ENCODE measurements at regions not wholly inside any gene's neighbourhood (a gene's known extent, or its start where the extent isn't known, plus 50 kb on each side); places are given as distances from the start of the nearest gene placed in this dataset.
A peak's percentile ranks its signal among the peaks of the same experiment; 100 is the strongest.

DNA sequence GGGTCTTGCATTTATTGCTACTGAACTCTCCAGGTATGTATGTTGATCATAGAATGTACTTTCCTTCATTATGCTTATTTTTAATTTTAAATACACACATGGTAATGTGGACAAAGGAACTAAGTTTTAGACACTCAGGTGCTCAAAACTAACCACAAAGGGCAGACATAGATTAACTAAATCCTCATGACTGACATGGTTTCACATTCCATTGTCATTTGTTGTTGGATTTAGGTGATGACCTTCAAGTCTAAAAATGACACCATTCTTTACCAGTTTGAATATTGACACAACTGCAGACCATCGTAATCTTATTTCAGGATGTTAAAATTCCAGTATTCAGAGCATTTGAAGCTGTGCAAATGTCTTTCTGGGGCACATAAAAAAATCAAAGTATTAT is 128.4 kb downstream of the BBS10 start:
- DNase-seq (ENCODE audit: low spot score): no peak

DNA sequence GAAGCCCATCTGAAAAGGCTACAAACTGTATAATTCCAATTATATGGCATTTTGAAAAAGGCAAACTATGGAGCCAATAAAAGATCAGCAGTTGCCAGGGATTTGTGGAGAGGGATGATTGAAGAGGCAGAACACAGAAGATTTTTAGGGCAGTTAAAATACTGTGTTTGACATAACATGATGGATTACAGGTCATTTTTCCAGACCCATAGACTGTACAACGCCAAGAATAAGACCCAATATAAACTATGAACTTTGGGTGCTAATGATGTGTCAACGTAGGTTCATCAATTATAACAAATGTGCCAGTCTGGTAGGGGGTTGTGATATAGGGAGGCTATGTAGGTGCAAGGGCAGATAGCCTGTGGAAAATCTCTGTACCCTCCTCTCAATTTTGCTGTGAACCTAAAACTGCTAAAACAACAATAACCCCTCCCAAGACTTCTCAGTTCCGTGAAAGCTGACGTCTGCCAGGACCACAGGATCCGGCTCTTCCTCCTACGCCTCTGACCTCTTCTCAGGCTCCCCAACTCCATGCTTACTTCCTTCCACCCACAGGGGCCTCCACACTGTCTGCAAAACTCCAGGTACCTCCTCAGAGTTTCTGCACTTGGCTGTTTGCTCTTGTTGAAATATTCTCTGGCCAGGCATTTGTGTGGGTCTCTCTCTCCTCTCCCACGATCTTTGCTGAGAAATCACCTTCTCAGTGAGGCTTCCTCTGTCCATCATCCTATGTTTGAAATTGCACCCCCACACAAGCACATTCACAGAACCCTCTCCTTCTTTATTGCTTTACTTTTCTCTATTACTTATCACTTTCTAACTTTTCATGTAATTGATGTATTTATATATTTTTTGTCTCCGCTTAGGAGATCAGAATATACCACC is 131.4 kb downstream of the BBS10 start:
- DNase-seq (ENCODE audit: low spot score): no peak

- DNase-seq (ENCODE audit: low spot score): no peak
These were observed 123.6 kb upstream of the NAP1L1 start for GRCh38 chr12:76208129-76208528.

GRCh38 chr12:76206677-76207072 is 122.2 kb upstream of the NAP1L1 start:
- DNase-seq (ENCODE audit: low spot score): no peak

GRCh38 chr12:76206039-76206676 is 121.7 kb upstream of the NAP1L1 start:
- no peak for DNase-seq (ENCODE audit: low spot score)

- no peak for DNase-seq (ENCODE audit: low spot score)
These were observed 118.1 kb upstream of the NAP1L1 start for GRCh38 chr12:76202621-76203020.

- DNase-seq (ENCODE audit: low spot score): no peak
These were observed 117.3 kb upstream of the NAP1L1 start for GRCh38 chr12:76201758-76202157.

DNA sequence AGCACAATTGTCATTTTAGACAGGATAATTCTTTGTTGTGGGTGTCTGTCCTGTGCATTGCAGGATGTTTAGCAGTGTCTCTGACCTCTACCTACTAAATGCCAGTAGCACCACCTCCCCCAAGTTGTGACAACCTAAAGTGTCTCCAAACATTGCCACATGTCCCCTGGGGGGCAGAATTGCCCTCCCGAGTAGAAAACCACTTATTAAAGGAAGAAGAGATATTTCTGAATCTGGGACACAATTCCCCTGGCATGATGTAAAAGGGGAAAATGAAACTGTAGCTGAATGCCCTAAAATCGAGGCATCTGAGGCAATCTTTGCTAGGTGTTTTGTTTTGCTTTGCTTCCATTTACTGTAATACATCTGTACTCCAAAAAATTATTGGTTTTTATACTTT is 116.8 kb upstream of the NAP1L1 start:
- DNase-seq (ENCODE audit: low spot score): no peak

- peak; percentile 15 for DNase-seq (ENCODE audit: low spot score)
These were observed 115.3 kb upstream of the NAP1L1 start for GRCh38 chr12:76199808-76200207.

- DNase-seq (ENCODE audit: low spot score): no peak
These were observed 114.4 kb upstream of the NAP1L1 start for GRCh38 chr12:76198839-76199238.

- no peak for DNase-seq (ENCODE audit: low spot score)
These were observed 112.8 kb upstream of the NAP1L1 start for GRCh38 chr12:76197283-76197682.

GRCh38 chr12:76195920-76196319 is 111.4 kb upstream of the NAP1L1 start:
- no peak for DNase-seq (ENCODE audit: low spot score)

- no peak for DNase-seq (ENCODE audit: low spot score)
These were observed 110.2 kb upstream of the NAP1L1 start for GRCh38 chr12:76194724-76195123.

- DNase-seq (ENCODE audit: low spot score): no peak
These were observed 109.5 kb upstream of the NAP1L1 start for GRCh38 chr12:76193961-76194360.

DNA sequence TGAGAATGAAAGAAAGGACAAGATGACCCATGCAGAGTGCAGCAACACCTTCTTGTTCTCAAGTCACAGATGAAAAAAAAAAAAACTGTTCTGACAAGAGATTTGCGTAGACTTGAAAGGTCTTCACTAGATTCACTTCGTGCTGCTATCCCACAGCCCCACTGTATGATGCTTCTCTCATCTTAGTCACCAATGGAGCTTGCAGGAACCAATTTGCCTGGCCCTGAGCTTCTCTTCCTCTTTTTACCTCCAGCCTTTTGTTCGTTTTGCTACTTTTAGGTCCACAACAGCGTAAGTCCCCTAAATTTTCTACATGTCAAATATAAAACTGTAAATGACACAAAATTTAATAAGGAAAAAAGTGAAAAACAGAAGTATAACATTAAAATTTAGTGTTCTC is 107.9 kb upstream of the NAP1L1 start:
- no peak for DNase-seq (ENCODE audit: low spot score)

GRCh38 chr12:76190299-76190698 is 105.8 kb upstream of the NAP1L1 start:
- DNase-seq (ENCODE audit: low spot score): no peak

GRCh38 chr12:76189851-76190250 is 105.4 kb upstream of the NAP1L1 start:
- DNase-seq (ENCODE audit: low spot score): no peak

GRCh38 chr12:76187177-76187576 is 102.7 kb upstream of the NAP1L1 start:
- no peak for DNase-seq (ENCODE audit: low spot score)

GRCh38 chr12:76186131-76186906 is 101.8 kb upstream of the NAP1L1 start:
- no peak for DNase-seq (ENCODE audit: low spot score)

DNA sequence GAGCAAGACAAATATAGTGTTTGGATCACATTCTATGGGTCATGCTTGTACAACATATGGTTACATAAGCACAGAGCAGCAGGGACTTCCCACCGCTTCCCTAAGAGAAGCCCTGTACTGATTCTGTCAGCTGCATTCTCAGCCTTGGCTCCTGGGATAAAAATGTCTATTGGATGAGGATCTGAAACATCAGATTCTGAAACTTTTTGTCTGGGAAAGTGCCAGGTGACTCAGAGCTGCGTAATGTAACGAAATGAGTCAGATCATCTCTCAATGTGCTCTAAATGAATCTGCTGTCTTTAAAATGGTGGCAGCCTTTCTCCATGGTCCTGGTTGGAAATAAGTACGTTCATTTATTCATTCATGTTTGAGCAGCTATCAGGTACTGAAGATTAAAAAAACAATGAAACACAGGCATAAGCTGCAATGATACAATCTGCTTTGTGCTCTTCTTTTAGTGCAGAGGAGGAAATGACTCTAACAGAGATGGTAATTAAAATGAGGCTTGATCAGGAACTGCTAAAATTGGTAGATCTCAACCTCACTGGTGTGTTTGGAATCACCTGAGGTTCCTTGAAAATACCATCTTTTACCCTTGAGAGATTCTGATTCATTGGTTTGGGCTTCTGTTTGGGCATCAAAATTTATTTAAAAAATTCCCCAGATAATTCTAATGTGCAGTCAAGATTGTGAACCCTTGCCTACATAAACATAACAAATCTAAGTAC is 99.1 kb upstream of the NAP1L1 start:
- DNase-seq (ENCODE audit: low spot score): no peak

DNA sequence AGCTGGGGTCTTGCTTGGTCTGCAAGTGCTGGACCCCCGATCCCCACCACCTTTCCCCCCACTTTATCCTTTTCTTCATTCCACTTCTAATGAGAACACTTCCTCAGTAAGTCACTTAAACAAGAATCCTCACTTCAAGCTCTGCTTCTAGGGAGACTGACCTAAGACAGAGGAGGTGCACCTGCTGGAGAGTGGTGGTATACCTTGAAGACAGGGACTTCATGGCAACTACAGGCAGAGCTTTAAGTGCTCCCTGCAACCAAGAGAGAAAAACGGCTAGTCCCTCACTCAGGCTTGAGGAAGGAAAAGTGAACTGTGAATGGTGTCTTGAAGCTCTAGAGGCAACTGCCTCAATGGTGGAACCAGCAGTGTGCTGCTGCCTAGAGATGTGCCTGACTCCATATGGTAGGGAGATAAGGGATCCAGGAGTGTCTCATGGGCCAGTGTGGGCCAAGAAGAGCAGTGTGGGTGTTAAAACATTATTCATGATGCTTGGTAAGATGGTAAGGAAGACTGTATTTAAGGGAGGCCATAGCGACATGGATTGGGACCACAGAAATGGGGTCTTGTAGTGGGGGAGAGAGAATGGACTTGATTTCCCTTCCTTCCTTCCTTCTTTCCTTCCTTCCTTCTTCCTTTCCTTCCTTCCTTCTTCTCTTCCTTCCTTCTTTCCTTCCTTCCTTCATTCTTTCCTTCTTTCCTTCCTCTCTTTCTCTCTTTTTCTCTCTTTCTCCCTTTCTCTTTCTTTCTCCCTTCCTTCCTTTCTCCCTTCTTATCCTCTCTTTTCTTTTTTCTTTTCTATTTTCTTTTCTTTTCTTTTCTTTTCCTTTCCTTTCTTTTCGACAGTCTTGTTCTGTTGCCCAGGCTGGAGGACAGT is 96.2 kb upstream of the NAP1L1 start:
- DNase-seq (ENCODE audit: low spot score): no peak

All from SW480 (cell line).